A673 (cell line): ENCODE measurements at regions not wholly inside any gene's neighbourhood (a gene's known extent, or its start where the extent isn't known, plus 50 kb on each side); places are given as distances from the start of the nearest gene placed in this dataset.

Source experiments
- CTCF ChIP-seq: fragments of 300-800, 200-600 bp; sonication (generic); conservative IDR thresholded peaks from 2 replicates; pipeline ENCODE4 v1.5.1; 2017; ENCODE audit warnings: low read depth, mild to moderate bottlenecking, antibody characterized with exemption, low read length, moderate library complexity, mixed read lengths
- EZH2 ChIP-seq: fragments of 200-600 bp; sonication (generic); IDR thresholded peaks from 2 replicates; pipeline ENCODE4 v1.6.1; 2017; ENCODE audit warnings: borderline replicate concordance, low read depth, mild to moderate bottlenecking, mixed read lengths, antibody characterized with exemption, low read length; ENCODE audit not compliant: poor library complexity, severe bottlenecking

- TF ChIP-seq CTCF (no peak), EZH2 (no peak)
Observed at GRCh38 chr3:65303431-65303830, 615.6 kb upstream of the ADAMTS9 start.
